SK-N-SH (cell line): ENCODE measurements at regions not wholly inside any gene's neighbourhood (a gene's known extent, or its start where the extent isn't known, plus 50 kb on each side); places are given as distances from the start of the nearest gene placed in this dataset.

Source experiments
- CTCF ChIA-PET: fragments of 300-600, 350-600 bp; formaldehyde crosslinking; extraction: SDS; loops from one replicate; lab custom pipeline; 2021; lab: Yijun Ruan, JAX
- POLR2A ChIA-PET: fragments of 350-600 bp; sonication (Branson Sonifier 250); formaldehyde crosslinking; extraction: SDS; loops from one replicate; lab custom pipeline; 2020; ENCODE audit warnings: antibody characterized with exemption, inconsistent platforms; lab: Yijun Ruan, JAX
- DNase-seq: peaks from one replicate; pipeline ENCODE4 v3.0.0; 2012
- H2AFZ ChIP-seq: fragments of 200-600 bp; sonication (generic); 2 replicates; pipeline ENCODE4 v1.8.1; 2016; ENCODE audit warnings: antibody characterized with exemption, mild to moderate bottlenecking, low read depth
- H3F3A ChIP-seq: fragments of 200-600 bp; sonication (generic); replicated peaks from 2 replicates; pipeline ENCODE3; 2016; ENCODE audit warnings: antibody characterized with exemption, mild to moderate bottlenecking; ENCODE audit not compliant: insufficient read depth
- H3K27ac ChIP-seq, 2 experiments: fragments of 200-500 bp in 1 of 2; fragments of 200-600 bp in 1 of 2; sonication (Bioruptor generic) in 1 of 2; sonication (generic), shearing (Covaris generic) in 1 of 2; 2 replicates each; pipeline versions ENCODE4 v1.5.1 to v1.6.1; 2014 to 2016; ENCODE audit warnings: low read depth in 2 of 2, inconsistent platforms in 1 of 2, low read length in 1 of 2, mild to moderate bottlenecking in 1 of 2, mixed read lengths in 1 of 2
- H3K27me3 ChIP-seq: fragments of 200-600 bp; sonication (generic), shearing (Covaris generic); 2 replicates; pipeline ENCODE4 v1.6.1; 2016; ENCODE audit warnings: mixed run types; ENCODE audit not compliant: insufficient read depth
- H3K36me3 ChIP-seq, 2 experiments: fragments of 200-500 bp in 1 of 2; fragments of 200-600 bp in 1 of 2; sonication (Bioruptor generic) in 1 of 2; sonication (generic) in 1 of 2; replicated peaks in 1 of 2; 2 replicates each; pipeline versions ENCODE3 to v1.5.1; 2014 to 2016; ENCODE audit warnings: low read length in 1 of 2, mild to moderate bottlenecking in 1 of 2; ENCODE audit not compliant: insufficient read depth in 2 of 2, control insufficient read depth in 1 of 2
- H3K4me1 ChIP-seq, 2 experiments: fragments of 200-500 bp in 1 of 2; fragments of 200-600 bp in 1 of 2; sonication (Bioruptor generic) in 1 of 2; sonication (generic), shearing (Covaris generic) in 1 of 2; 2 replicates each; pipeline versions ENCODE4 v1.5.1 to v1.6.1; 2014 to 2016; ENCODE audit warnings: low read depth in 1 of 2, low read length in 1 of 2, mixed run types in 1 of 2; ENCODE audit not compliant: insufficient read depth in 2 of 2, control insufficient read depth in 1 of 2
- H3K4me2 ChIP-seq: fragments of 200-600 bp; sonication (generic), shearing (Covaris generic); 2 replicates; pipeline ENCODE4 v1.6.1; 2017; ENCODE audit warnings: mixed run types
- H3K4me3 ChIP-seq, 2 experiments: fragments of 200-500 bp in 1 of 2; fragments of 200-600 bp in 1 of 2; sonication (Bioruptor generic) in 1 of 2; sonication (generic), shearing (Covaris generic) in 1 of 2; 2 replicates each; pipeline versions ENCODE4 v1.5.1 to v1.8.1; 2014 to 2016; ENCODE audit warnings: low read depth in 2 of 2, inconsistent platforms in 1 of 2, low read length in 1 of 2, mild to moderate bottlenecking in 1 of 2, mixed read lengths in 1 of 2, moderate library complexity in 1 of 2
- H3K79me2 ChIP-seq: fragments of 200-600 bp; sonication (generic); 2 replicates; pipeline ENCODE4 v1.8.1; 2017; ENCODE audit warnings: mild to moderate bottlenecking; ENCODE audit not compliant: insufficient read depth
- H3K9ac ChIP-seq: fragments of 200-600 bp; sonication (generic); 2 replicates; pipeline ENCODE4 v1.6.1; 2017; ENCODE audit warnings: mixed run types
- H3K9me2 ChIP-seq: fragments of 200-600 bp; sonication (generic); 2 replicates; pipeline ENCODE4 v1.6.1; 2017; ENCODE audit warnings: mixed run types
- H3K9me3 ChIP-seq: fragments of 200-600 bp; sonication (generic); 2 replicates; pipeline ENCODE4 v1.6.1; 2017; ENCODE audit warnings: mixed run types, mild to moderate bottlenecking, moderate library complexity
- H4K20me1 ChIP-seq: fragments of 200-600 bp; sonication (generic); 2 replicates; pipeline ENCODE4 v1.6.1; 2017; ENCODE audit warnings: mild to moderate bottlenecking, mixed run types; ENCODE audit not compliant: insufficient read depth
- CHD2 ChIP-seq: fragments of 150-350 bp; IDR thresholded peaks from 2 replicates; pipeline ENCODE4 v1.6.1; 2018; ENCODE audit warnings: low read length; ENCODE audit not compliant: partially characterized antibody
- ELF1 ChIP-seq: IDR thresholded peaks from 2 replicates; pipeline ENCODE4 v1.4.0; 2012
- EP300 ChIP-seq, 2 experiments: IDR thresholded peaks; 2 replicates each; pipeline versions ENCODE4 v1.4.0 to v1.6.1; 2012; ENCODE audit warnings: borderline replicate concordance in 1 of 2, low read depth in 1 of 2, low read length in 1 of 2
- FOXJ3 ChIP-seq: sonication (generic); formaldehyde crosslinking; IDR thresholded peaks from 2 replicates; pipeline ENCODE4 v1.5.1; 2020; ENCODE audit warnings: mild to moderate bottlenecking, missing genetic modification reagents
- GABPA ChIP-seq: IDR thresholded peaks from 2 replicates; pipeline ENCODE4 v1.4.0; 2012; ENCODE audit warnings: low read depth, mild to moderate bottlenecking
- GATA2 ChIP-seq: sonication (generic); formaldehyde crosslinking; IDR thresholded peaks from 2 replicates; pipeline ENCODE4 v1.5.0; 2020; ENCODE audit warnings: mild to moderate bottlenecking, missing genetic modification reagents
- JUND ChIP-seq: IDR thresholded peaks from 2 replicates; pipeline ENCODE4 v1.4.0; 2012
- NRF1 ChIP-seq: IDR thresholded peaks from 2 replicates; pipeline ENCODE4 v1.6.1; 2012; ENCODE audit warnings: low read depth, mild to moderate bottlenecking, low read length
- POLR2AphosphoS5 ChIP-seq: IDR thresholded peaks from 2 replicates; pipeline ENCODE4 v1.6.1; 2012; ENCODE audit warnings: low read depth, low read length
- RAD21 ChIP-seq: IDR thresholded peaks from 2 replicates; pipeline ENCODE4 v1.6.1; 2012; ENCODE audit warnings: mild to moderate bottlenecking, low read length
- RCOR1 ChIP-seq: fragments of 150-350 bp; IDR thresholded peaks from 2 replicates; pipeline ENCODE4 v1.6.1; 2017; ENCODE audit warnings: antibody characterized with exemption, low read length
- RFX5 ChIP-seq: IDR thresholded peaks from 2 replicates; pipeline ENCODE4 v1.6.1; 2012; ENCODE audit warnings: mild to moderate bottlenecking, improper control_type of control experiment, low read length
- RXRA ChIP-seq: IDR thresholded peaks from 2 replicates; pipeline ENCODE4 v1.4.0; 2012; ENCODE audit warnings: low read depth, mild to moderate bottlenecking, borderline replicate concordance
- SIN3A ChIP-seq: IDR thresholded peaks from 2 replicates; pipeline ENCODE4 v1.6.1; 2012; ENCODE audit warnings: low read depth, mild to moderate bottlenecking, low read length, moderate library complexity, borderline replicate concordance
- SMC3 ChIP-seq: IDR thresholded peaks from 2 replicates; pipeline ENCODE4 v1.6.1; 2012; ENCODE audit warnings: low read depth, low read length, improper control_type of control experiment
- TAF1 ChIP-seq: IDR thresholded peaks from 2 replicates; pipeline ENCODE4 v1.6.1; 2012; ENCODE audit warnings: low read depth, mild to moderate bottlenecking, low read length, moderate library complexity, borderline replicate concordance
- TCF12 ChIP-seq: IDR thresholded peaks from 2 replicates; pipeline ENCODE4 v1.4.0; 2012
- WGBS: methylation state at CpG from one replicate; pipeline ENCODE4 v1.1.6; 2017; ENCODE audit warnings: low lambda C conversion rate; 5-methylcytosine and 5-hydroxymethylcytosine counted together
- TF ChIP-seq, protein P1 (sequence below): fragments of 200-600 bp; sonication (generic); IDR thresholded peaks from 2 replicates; pipeline ENCODE4 v1.6.1; 2017; ENCODE audit warnings: antibody characterized with exemption, mild to moderate bottlenecking, moderate library complexity
- TF ChIP-seq, protein P2 (sequence below): IDR thresholded peaks from 2 replicates; pipeline ENCODE4 v1.4.0; 2012; ENCODE audit warnings: low read depth, borderline replicate concordance
- TF ChIP-seq, protein P3 (sequence below): fragments of 150-350 bp; IDR thresholded peaks from 2 replicates; pipeline ENCODE4 v1.6.1; 2016; ENCODE audit warnings: mild to moderate bottlenecking, low read depth, low read length

DNA sequence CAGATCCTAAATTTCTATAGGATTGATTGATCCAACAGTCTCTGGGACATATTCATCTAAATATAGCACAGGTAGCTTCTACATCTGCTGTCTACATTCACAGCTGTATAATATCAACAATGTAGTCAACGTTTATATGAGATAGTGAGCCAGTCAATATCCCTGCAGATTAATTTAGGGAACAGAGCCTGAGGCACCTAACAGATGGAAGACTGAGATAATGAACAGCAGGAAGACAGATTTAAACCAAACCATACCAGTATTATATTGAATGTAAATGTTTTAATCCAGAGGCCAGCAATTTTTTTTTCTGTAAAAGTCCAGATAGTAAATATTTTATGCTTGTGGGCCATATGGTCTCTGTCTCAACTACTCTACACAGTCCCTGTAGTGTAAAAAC is 2072.4 kb downstream of the MRPL39 start:
- H4K20me1 ChIP-seq = no peaks in the 10 kb centered on the region
- no peaks in the 10 kb centered on the region; a peak in 1 of 4 replicates for H3K4me1 ChIP-seq
- H3K36me3 ChIP-seq = no peaks in the 10 kb centered on the region
- no peaks in the 10 kb centered on the region for H3K9me2 ChIP-seq
- H3K27me3 ChIP-seq = no peaks in the 10 kb centered on the region
- ChIA-PET CTCF (interaction anchor here (0.6 to 0.8 kb wide), 2 partner anchors 15 to 31 kb away, joined by 3 read pairs; no protein-coding TSS in a partner anchor), POLR2A (no interaction called here)
- H3F3A ChIP-seq = no peaks in the 10 kb centered on the region
- no peaks in the 10 kb centered on the region for H3K9me3 ChIP-seq
- H3K4me2 ChIP-seq = no peak overlapping the region
- 0% methylated on average over 1 of the region's 1 CpG for WGBS
- no peak for DNase-seq
- H3K27ac ChIP-seq = peak overlapping the region in 1 of 2 experiments; percentile 53; a peak in 1 of 4 replicates
- TF ChIP-seq POLR2AphosphoS5 (no peak), SMC3 (no peak), GABPA (no peak), ELF1 (no peak), FOXJ3 (CRISPR knock-in tag) (no peak), TCF12 (no peak), JUND (no peak), EP300 (IDR thresholded peaks at IDR 0.05; ENCODE audit: borderline replicate concordance in 1 of 2, low read depth in 1 of 2, low read length in 1 of 2) (peak in 1 of 2 experiments; percentile 75; a peak in 2 of 4 replicates), CHD2 (peak; percentile 34), GATA2 (CRISPR knock-in tag) (peak; percentile 74), RFX5 (no peak), TAF1 (no peak)
- TF ChIP-seq, protein P1, sequence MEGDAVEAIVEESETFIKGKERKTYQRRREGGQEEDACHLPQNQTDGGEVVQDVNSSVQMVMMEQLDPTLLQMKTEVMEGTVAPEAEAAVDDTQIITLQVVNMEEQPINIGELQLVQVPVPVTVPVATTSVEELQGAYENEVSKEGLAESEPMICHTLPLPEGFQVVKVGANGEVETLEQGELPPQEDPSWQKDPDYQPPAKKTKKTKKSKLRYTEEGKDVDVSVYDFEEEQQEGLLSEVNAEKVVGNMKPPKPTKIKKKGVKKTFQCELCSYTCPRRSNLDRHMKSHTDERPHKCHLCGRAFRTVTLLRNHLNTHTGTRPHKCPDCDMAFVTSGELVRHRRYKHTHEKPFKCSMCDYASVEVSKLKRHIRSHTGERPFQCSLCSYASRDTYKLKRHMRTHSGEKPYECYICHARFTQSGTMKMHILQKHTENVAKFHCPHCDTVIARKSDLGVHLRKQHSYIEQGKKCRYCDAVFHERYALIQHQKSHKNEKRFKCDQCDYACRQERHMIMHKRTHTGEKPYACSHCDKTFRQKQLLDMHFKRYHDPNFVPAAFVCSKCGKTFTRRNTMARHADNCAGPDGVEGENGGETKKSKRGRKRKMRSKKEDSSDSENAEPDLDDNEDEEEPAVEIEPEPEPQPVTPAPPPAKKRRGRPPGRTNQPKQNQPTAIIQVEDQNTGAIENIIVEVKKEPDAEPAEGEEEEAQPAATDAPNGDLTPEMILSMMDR = no peak
- H3K79me2 ChIP-seq = no peaks in the 10 kb centered on the region
- H3K4me3 ChIP-seq = no peak overlapping the region
- H2AFZ ChIP-seq = no peak overlapping the region
- no peak overlapping the region for H3K9ac ChIP-seq

DNA sequence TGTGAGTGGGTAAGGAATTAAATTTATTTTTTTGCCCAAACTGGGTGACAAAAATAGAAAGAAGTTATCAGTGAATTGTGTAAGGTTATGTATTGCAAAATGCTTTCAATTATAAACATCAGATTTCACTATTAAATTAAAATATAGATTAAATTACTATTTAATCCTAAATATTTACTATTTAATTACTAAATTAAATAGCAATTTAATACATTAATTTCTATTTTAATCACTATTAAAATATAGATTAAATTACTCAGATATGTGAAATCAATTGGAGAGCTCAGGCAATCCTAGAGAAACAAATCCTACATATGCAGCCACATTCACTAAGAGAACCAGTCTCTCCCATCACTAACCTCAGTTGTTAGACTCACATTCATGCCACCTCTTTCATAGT is 2075.8 kb downstream of the MRPL39 start:
- no peaks in the 10 kb centered on the region for H3F3A ChIP-seq
- no peaks in the 10 kb centered on the region; the same call in 1 of the 2 replicates for H3K9me3 ChIP-seq
- no peaks in the 10 kb centered on the region for H3K9me2 ChIP-seq
- TF ChIP-seq TAF1 (no peak), SIN3A (no peak), JUND (no peak), RAD21 (no peak), NRF1 (no peak), RFX5 (no peak), RCOR1 (no peak), ELF1 (no peak), RXRA (no peak), EP300 (IDR thresholded peaks at IDR 0.05; ENCODE audit: borderline replicate concordance in 1 of 2, low read depth in 1 of 2, low read length in 1 of 2) (no peak), POLR2AphosphoS5 (no peak)
- TF ChIP-seq, protein P2, sequence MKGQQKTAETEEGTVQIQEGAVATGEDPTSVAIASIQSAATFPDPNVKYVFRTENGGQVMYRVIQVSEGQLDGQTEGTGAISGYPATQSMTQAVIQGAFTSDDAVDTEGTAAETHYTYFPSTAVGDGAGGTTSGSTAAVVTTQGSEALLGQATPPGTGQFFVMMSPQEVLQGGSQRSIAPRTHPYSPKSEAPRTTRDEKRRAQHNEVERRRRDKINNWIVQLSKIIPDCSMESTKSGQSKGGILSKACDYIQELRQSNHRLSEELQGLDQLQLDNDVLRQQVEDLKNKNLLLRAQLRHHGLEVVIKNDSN = no peak
- TF ChIP-seq, protein P3, sequence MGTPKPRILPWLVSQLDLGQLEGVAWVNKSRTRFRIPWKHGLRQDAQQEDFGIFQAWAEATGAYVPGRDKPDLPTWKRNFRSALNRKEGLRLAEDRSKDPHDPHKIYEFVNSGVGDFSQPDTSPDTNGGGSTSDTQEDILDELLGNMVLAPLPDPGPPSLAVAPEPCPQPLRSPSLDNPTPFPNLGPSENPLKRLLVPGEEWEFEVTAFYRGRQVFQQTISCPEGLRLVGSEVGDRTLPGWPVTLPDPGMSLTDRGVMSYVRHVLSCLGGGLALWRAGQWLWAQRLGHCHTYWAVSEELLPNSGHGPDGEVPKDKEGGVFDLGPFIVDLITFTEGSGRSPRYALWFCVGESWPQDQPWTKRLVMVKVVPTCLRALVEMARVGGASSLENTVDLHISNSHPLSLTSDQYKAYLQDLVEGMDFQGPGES = no peak
- H2AFZ ChIP-seq = no peak overlapping the region
- no peak for DNase-seq
- H3K4me2 ChIP-seq = no peak overlapping the region
- no peaks in the 10 kb centered on the region; the same call in 1 of the 2 replicates for H3K79me2 ChIP-seq
- no peak overlapping the region for H3K27ac ChIP-seq
- no peaks in the 10 kb centered on the region; a peak in 1 of 4 replicates for H3K4me1 ChIP-seq
- H3K4me3 ChIP-seq = no peak overlapping the region
- H3K27me3 ChIP-seq = no peaks in the 10 kb centered on the region
- H3K9ac ChIP-seq = no peak overlapping the region
- H4K20me1 ChIP-seq = no peaks in the 10 kb centered on the region
- POLR2A ChIA-PET = no interaction called here
- no peaks in the 10 kb centered on the region for H3K36me3 ChIP-seq
- CTCF ChIA-PET = no interaction called here
